ENCODE measurements at regions not wholly inside any gene's neighbourhood (a gene's known extent, or its start where the extent isn't known, plus 50 kb on each side); places are given as distances from the start of the nearest gene placed in this dataset.

DNA sequence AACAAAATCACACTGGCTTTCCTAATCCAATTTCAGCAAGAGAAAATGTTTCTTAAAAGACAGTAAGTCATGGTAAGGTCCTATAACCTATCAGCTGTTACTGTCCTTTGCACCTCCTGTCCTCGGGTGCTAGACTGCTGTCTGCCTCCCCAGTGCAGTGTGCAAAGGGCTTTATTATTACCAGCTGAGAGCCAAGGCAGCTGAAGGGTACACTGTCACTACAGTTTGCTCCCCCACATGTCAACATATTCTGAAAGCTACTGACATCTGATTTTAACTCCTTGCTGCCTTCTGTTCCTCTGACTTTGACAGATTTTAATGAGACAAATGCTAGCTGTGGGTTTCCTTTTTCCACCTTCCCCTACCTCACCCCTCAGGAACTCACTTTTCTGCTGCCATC, 389.4 kb upstream of the SLC24A2 start:
- Histone ChIP-seq H3K27me3 (ENCODE audit: control insufficient read depth, insufficient read depth, low read length) (no peaks in the 10 kb centered on the region), H3K9me3 (ENCODE audit: control insufficient read depth, insufficient read depth, low read depth, low read length) (peaks cover 6% of the 10 kb centered on the region; the same call in 1 of the 2 replicates), H3K36me3 (ENCODE audit: control insufficient read depth, insufficient read depth, low read length) (no peaks in the 10 kb centered on the region), H3K9ac (ENCODE audit: low read length) (no peak overlapping the region), H3K4me1 (ENCODE audit: control insufficient read depth, insufficient read depth, low read length) (no peaks in the 10 kb centered on the region), H3K27ac (ENCODE audit: low read depth, low read length) (no peak overlapping the region), H3K4me3 (ENCODE audit: low read depth, low read length) (no peak overlapping the region)

DNA sequence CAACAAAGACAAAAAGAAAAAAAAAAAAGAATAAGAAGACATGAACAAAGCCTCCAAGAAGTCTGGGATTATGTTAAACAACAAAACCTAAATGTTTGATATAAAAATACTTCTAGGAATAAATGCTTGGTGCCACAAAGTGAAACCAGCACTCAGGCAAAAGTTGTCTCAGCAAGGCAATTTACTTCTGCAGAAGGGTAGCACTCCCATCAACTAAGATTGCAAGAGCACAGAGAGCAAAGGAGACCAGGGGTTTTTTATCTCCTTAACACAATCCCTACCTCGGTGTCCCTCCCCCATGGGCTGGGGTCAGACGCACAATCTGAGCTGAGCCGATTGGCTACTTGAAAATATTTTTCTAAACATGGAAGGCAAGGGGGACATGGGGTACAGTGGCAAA, 381.3 kb upstream of the SLC24A2 start:
- Histone ChIP-seq H3K27ac (ENCODE audit: low read depth, low read length) (no peak overlapping the region), H3K27me3 (ENCODE audit: control insufficient read depth, insufficient read depth, low read length) (no peaks in the 10 kb centered on the region), H3K36me3 (ENCODE audit: control insufficient read depth, insufficient read depth, low read length) (no peaks in the 10 kb centered on the region), H3K9me3 (ENCODE audit: control insufficient read depth, insufficient read depth, low read depth, low read length) (peaks cover 33% of the 10 kb centered on the region), H3K4me1 (ENCODE audit: control insufficient read depth, insufficient read depth, low read length) (no peaks in the 10 kb centered on the region), H3K4me3 (ENCODE audit: low read depth, low read length) (no peak overlapping the region), H3K9ac (ENCODE audit: low read length) (no peak overlapping the region)

DNA sequence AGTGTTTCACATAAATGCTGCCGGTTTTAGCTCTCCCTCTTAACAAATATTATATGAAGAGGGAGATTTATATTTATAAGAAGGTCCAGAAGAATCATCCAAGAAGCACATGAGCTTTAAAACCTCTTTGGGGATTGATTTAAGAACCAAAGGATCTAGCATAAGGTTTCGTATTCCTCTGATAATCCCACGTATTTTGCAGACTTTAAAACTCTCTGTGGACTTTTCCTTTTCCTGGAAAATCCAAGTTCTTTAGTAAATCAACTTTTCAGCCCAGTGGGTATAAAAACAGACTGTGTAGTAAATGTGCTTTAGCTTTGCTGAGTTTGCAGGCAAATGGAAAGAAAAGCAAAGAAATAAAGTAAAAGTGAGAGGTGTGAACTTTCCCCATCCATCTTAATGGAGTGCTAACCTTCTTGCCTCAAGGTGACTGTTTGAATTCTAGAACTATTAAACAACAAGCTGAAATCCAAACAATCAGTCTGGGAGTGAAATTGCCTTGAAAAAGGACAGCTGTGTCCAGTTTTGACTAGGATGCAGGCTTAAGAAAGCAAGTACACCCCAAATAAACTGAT, 363.4 kb upstream of the SLC24A2 start:
- Histone ChIP-seq H3K9me3 (ENCODE audit: control insufficient read depth, insufficient read depth, low read depth, low read length) (no peaks in the 10 kb centered on the region), H3K27me3 (ENCODE audit: control insufficient read depth, insufficient read depth, low read length) (no peaks in the 10 kb centered on the region), H3K4me3 (ENCODE audit: low read depth, low read length) (no peak overlapping the region), H3K4me1 (ENCODE audit: control insufficient read depth, insufficient read depth, low read length) (no peaks in the 10 kb centered on the region), H3K9ac (ENCODE audit: low read length) (no peak overlapping the region), H3K36me3 (ENCODE audit: control insufficient read depth, insufficient read depth, low read length) (no peaks in the 10 kb centered on the region), H3K27ac (ENCODE audit: low read depth, low read length) (no peak overlapping the region)

DNA sequence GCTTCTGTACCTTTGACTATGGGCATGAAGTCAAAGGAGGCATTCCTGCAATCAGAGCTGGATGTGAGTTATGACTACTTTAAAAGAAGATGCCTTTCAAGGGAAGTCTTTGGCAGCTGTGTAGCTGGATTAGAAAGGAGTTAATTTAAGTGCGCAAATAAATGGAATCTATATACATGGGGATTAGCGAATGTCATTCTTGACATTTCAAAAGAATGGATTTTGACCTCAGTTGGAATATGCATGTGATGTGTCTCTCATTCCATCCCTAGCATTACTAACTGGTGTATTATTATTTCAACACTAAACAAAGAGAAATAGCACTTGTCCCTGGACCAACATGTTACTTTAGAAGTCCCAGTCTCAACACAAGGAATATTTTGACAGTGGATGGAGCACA, 359.6 kb upstream of the SLC24A2 start:
- H3K27me3 ChIP-seq (ENCODE audit: control insufficient read depth, insufficient read depth, low read length) = no peaks in the 10 kb centered on the region
- H3K4me3 ChIP-seq (ENCODE audit: low read depth, low read length) = no peak overlapping the region
- H3K9ac ChIP-seq (ENCODE audit: low read length) = no peak overlapping the region
- H3K4me1 ChIP-seq (ENCODE audit: control insufficient read depth, insufficient read depth, low read length) = no peaks in the 10 kb centered on the region
- H3K9me3 ChIP-seq (ENCODE audit: control insufficient read depth, insufficient read depth, low read depth, low read length) = no peaks in the 10 kb centered on the region
- H3K36me3 ChIP-seq (ENCODE audit: control insufficient read depth, insufficient read depth, low read length) = no peaks in the 10 kb centered on the region
- no peak overlapping the region for H3K27ac ChIP-seq (ENCODE audit: low read depth, low read length)

DNA sequence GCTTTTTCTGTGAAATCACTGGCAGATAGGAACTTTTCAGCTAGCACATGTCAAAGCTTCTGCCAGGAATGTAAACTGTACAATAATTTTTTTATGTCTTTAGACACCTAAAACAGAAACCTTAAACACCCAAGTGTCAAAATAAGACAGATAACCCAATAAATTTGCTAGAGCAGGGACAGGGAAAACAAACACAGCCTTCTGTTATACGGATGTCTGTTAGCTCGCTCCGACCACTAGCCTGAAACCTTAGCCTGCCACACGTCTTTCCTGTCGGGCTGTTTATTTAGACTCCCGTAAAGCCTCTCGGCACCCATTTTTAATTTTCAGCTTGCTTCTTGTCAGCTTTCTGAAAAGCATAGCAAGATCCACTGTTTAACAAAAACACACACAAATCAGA, 355.4 kb upstream of the SLC24A2 start:
- H3K9ac ChIP-seq (ENCODE audit: low read length) = no peak overlapping the region
- H3K9me3 ChIP-seq (ENCODE audit: control insufficient read depth, insufficient read depth, low read depth, low read length) = no peaks in the 10 kb centered on the region
- no peaks in the 10 kb centered on the region for H3K27me3 ChIP-seq (ENCODE audit: control insufficient read depth, insufficient read depth, low read length)
- H3K27ac ChIP-seq (ENCODE audit: low read depth, low read length) = no peak overlapping the region
- no peaks in the 10 kb centered on the region for H3K36me3 ChIP-seq (ENCODE audit: control insufficient read depth, insufficient read depth, low read length)
- H3K4me3 ChIP-seq (ENCODE audit: low read depth, low read length) = no peak overlapping the region
- no peaks in the 10 kb centered on the region for H3K4me1 ChIP-seq (ENCODE audit: control insufficient read depth, insufficient read depth, low read length)

DNA sequence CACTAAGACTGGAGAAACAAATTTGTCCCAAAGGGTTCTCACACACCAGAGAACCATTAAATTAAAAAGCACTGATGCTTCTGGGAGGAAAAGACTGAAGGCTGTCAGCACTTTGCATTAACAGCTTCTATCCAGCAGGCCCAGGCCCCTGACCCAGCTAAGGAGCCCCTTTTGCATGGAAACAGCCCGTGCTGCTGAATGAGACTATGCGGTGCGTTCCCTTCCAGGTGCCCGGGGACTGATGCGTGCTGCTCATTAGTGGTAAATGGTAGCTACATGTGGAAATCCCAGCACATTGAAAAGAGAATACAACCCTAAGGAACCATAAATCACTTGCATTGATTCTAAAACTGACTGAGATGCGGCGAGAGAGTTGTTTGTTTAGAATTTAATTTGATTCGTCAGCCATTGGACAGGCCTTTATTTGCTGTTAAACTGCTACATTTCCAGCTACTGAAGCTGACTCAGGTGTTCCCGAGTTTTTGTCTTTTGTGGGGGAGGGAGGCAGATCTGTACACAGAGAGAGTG, 351.0 kb upstream of the SLC24A2 start:
- Histone ChIP-seq H3K4me1 (ENCODE audit: control insufficient read depth, insufficient read depth, low read length) (no peaks in the 10 kb centered on the region), H3K36me3 (ENCODE audit: control insufficient read depth, insufficient read depth, low read length) (no peaks in the 10 kb centered on the region), H3K27me3 (ENCODE audit: control insufficient read depth, insufficient read depth, low read length) (no peaks in the 10 kb centered on the region), H3K4me3 (ENCODE audit: low read depth, low read length) (no peak overlapping the region), H3K9me3 (ENCODE audit: control insufficient read depth, insufficient read depth, low read depth, low read length) (no peaks in the 10 kb centered on the region), H3K27ac (ENCODE audit: low read depth, low read length) (no peak overlapping the region), H3K9ac (ENCODE audit: low read length) (no peak overlapping the region)

DNA sequence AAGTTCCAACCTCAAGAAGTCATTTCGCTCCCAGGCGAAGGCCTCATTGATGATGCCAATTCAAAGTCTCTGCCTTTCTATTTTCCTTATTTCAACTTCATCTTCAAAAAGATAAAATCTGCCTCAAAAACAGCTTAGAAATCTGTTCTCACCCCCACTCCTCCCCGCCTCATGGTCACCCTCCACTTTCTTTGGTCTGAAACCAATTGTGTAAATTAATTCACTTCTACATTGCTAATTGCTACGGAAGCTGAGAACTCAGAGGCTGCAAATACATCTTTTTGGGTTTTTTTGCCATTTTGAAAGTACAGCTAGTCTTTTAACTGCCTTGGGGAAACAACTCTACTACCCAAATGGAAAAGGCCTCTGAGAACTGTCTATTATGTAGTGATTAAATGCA, 350.0 kb upstream of the SLC24A2 start:
- no peaks in the 10 kb centered on the region for H3K27me3 ChIP-seq (ENCODE audit: control insufficient read depth, insufficient read depth, low read length)
- no peak overlapping the region for H3K27ac ChIP-seq (ENCODE audit: low read depth, low read length)
- no peaks in the 10 kb centered on the region for H3K4me1 ChIP-seq (ENCODE audit: control insufficient read depth, insufficient read depth, low read length)
- no peak overlapping the region for H3K4me3 ChIP-seq (ENCODE audit: low read depth, low read length)
- no peaks in the 10 kb centered on the region for H3K9me3 ChIP-seq (ENCODE audit: control insufficient read depth, insufficient read depth, low read depth, low read length)
- no peaks in the 10 kb centered on the region for H3K36me3 ChIP-seq (ENCODE audit: control insufficient read depth, insufficient read depth, low read length)
- no peak overlapping the region for H3K9ac ChIP-seq (ENCODE audit: low read length)

DNA sequence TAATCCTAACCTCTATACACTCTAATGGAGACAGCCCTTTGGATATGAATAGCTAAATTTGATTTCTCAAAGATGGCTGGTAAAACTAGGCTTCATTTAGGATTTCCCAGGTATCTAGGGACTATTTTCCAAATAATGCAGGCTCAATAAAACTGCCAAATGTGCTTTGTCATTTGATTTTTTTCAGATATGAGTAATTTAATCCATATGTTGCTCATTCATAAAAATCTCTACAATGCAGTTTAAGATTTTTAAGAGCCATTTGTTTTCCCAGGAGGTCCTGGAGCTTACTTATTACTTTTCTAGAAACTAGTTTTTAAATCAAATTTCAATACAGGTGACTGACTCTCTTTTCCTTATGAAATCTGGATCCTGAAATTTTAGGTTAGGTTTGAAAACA, 349.3 kb upstream of the SLC24A2 start:
- Histone ChIP-seq H3K9me3 (ENCODE audit: control insufficient read depth, insufficient read depth, low read depth, low read length) (no peaks in the 10 kb centered on the region), H3K4me1 (ENCODE audit: control insufficient read depth, insufficient read depth, low read length) (no peaks in the 10 kb centered on the region), H3K27me3 (ENCODE audit: control insufficient read depth, insufficient read depth, low read length) (no peaks in the 10 kb centered on the region), H3K4me3 (ENCODE audit: low read depth, low read length) (no peak overlapping the region), H3K27ac (ENCODE audit: low read depth, low read length) (no peak overlapping the region), H3K36me3 (ENCODE audit: control insufficient read depth, insufficient read depth, low read length) (no peaks in the 10 kb centered on the region), H3K9ac (ENCODE audit: low read length) (no peak overlapping the region)

DNA sequence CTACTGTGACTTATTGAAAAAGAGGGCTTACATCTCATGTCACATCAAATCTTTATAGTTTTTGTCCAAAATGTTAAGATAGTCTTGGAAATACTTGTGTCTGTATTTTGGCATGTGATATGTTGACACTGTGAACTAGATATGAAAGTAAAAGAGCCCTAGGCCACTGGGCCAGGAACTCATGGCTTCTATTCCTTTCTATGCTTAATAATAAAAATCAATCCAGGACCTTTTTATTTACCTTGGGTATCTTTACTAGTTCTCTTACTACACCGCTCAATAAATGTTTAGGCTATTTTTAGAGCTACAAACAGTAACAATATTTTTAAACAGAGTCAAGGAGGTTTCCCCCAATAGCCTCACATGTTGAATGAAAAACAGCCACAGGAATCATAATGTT, 348.6 kb upstream of the SLC24A2 start:
- no peak overlapping the region for H3K27ac ChIP-seq (ENCODE audit: low read depth, low read length)
- no peaks in the 10 kb centered on the region for H3K4me1 ChIP-seq (ENCODE audit: control insufficient read depth, insufficient read depth, low read length)
- H3K9ac ChIP-seq (ENCODE audit: low read length) = no peak overlapping the region
- H3K9me3 ChIP-seq (ENCODE audit: control insufficient read depth, insufficient read depth, low read depth, low read length) = no peaks in the 10 kb centered on the region
- no peaks in the 10 kb centered on the region for H3K36me3 ChIP-seq (ENCODE audit: control insufficient read depth, insufficient read depth, low read length)
- H3K4me3 ChIP-seq (ENCODE audit: low read depth, low read length) = no peak overlapping the region
- H3K27me3 ChIP-seq (ENCODE audit: control insufficient read depth, insufficient read depth, low read length) = no peaks in the 10 kb centered on the region

DNA sequence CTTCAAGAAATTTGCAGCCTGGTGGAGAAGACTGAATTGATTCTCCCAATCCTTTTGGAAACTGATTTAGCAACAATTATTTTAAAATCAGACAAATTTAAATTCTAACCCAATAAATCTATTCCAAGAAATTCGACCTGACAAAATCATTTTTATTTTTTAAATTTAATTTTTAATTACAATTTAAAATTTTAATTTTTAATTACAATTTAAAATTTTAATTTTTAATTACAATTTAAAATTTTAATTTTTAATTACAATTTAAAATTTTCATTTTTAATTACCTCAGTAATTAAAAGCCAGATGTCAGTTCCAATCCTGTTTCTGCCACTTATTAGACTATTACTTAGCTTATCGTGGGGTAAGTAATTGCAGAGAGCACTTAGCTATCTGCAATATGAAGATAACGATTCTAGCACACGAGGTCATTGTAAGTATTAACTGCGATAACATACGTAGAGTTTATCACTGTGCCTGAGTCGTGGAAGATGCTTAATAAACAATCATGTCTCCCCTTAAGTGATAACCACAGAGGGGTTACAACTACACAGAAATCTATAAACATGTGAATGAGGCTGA, 346.4 kb upstream of the SLC24A2 start:
- H3K9ac ChIP-seq (ENCODE audit: low read length) = no peak overlapping the region

DNA sequence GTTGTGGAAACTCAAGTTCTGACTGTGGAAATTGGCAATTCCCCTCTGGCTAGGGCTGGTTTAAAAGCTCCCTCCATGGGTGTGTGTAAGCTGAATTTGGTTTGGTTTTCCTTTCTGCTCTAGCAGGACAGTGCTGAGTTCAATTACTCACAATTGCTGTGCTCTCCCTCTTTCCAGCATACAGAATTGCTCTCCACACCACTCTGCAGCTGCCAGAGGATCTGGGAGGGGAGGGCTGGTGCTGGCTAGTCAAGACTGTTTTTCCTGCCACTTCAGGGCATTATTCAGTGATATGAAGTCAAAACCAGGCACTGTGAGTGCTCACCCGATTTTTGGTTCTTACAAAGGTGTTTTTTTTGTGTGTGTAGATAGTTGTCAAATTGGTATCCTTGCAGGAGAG, 336.9 kb upstream of the SLC24A2 start:
- Histone ChIP-seq H3K4me1 (ENCODE audit: control insufficient read depth, insufficient read depth, low read length) (no peaks in the 10 kb centered on the region; the same call in 1 of the 2 replicates), H3K36me3 (ENCODE audit: control insufficient read depth, insufficient read depth, low read length) (no peaks in the 10 kb centered on the region), H3K27me3 (ENCODE audit: control insufficient read depth, insufficient read depth, low read length) (no peaks in the 10 kb centered on the region), H3K4me3 (ENCODE audit: low read depth, low read length) (no peak overlapping the region), H3K27ac (ENCODE audit: low read depth, low read length) (no peak overlapping the region), H3K9ac (ENCODE audit: low read length) (no peak overlapping the region), H3K9me3 (ENCODE audit: control insufficient read depth, insufficient read depth, low read depth, low read length) (no peaks in the 10 kb centered on the region)

More for the DNA sequence above, 346.4 kb upstream of the SLC24A2 start:
- Histone ChIP-seq H3K27ac (ENCODE audit: low read depth, low read length) (no peak overlapping the region), H3K4me3 (ENCODE audit: low read depth, low read length) (no peak overlapping the region), H3K4me1 (ENCODE audit: control insufficient read depth, insufficient read depth, low read length) (no peaks in the 10 kb centered on the region; the same call in 1 of the 2 replicates), H3K9me3 (ENCODE audit: control insufficient read depth, insufficient read depth, low read depth, low read length) (no peaks in the 10 kb centered on the region), H3K27me3 (ENCODE audit: control insufficient read depth, insufficient read depth, low read length) (no peaks in the 10 kb centered on the region), H3K36me3 (ENCODE audit: control insufficient read depth, insufficient read depth, low read length) (no peaks in the 10 kb centered on the region)
